ENCODE measurements at regions not wholly inside any gene's neighbourhood (a gene's known extent, or its start where the extent isn't known, plus 50 kb on each side); places are given as distances from the start of the nearest gene placed in this dataset.
"Not testable (repeated sequence)": the region's sequence is repeated elsewhere in the genome, so short reads cannot be mapped to it uniquely, and the experiment has no call there.

DNA sequence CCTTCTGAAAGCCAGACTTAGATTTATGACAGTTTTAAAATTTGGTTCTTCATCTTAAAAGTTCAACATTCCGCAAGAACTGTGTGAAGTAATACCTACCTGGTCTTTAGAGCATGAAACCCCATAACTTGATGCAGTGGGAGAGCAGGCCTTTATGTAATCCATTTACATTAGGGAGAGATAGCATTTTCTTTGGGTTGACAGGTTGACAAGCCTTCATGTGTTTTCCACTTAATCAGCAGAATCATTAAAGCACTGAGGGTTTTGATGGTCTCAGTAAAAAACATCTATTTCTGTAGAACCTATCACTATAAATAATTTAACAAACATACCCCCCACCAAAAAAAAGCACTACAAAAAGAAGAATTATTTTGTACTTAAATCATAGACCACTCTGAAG lies 121.6 kb upstream of the KIF2A start:
- no peak for DNase-seq
- H3K9me3 ChIP-seq (ENCODE audit: control insufficient read depth in 2 of 3, insufficient read depth in 1 of 3, low read length in 3 of 3): no peaks in the 10 kb centered on the region
- no peaks in the 10 kb centered on the region for H3K36me3 ChIP-seq (ENCODE audit: control insufficient read depth in 2 of 3, insufficient read depth in 3 of 3, low read length in 3 of 3)
- no peak overlapping the region for H3K9ac ChIP-seq (ENCODE audit: low read length in 3 of 3)
- FAIRE-seq: no peak
- H3K4me1 ChIP-seq (ENCODE audit: control insufficient read depth in 2 of 3, insufficient read depth in 2 of 3, low read depth in 1 of 3, low read length in 3 of 3): no peaks in the 10 kb centered on the region
- TF ChIP-seq, protein P1, sequence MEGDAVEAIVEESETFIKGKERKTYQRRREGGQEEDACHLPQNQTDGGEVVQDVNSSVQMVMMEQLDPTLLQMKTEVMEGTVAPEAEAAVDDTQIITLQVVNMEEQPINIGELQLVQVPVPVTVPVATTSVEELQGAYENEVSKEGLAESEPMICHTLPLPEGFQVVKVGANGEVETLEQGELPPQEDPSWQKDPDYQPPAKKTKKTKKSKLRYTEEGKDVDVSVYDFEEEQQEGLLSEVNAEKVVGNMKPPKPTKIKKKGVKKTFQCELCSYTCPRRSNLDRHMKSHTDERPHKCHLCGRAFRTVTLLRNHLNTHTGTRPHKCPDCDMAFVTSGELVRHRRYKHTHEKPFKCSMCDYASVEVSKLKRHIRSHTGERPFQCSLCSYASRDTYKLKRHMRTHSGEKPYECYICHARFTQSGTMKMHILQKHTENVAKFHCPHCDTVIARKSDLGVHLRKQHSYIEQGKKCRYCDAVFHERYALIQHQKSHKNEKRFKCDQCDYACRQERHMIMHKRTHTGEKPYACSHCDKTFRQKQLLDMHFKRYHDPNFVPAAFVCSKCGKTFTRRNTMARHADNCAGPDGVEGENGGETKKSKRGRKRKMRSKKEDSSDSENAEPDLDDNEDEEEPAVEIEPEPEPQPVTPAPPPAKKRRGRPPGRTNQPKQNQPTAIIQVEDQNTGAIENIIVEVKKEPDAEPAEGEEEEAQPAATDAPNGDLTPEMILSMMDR (IDR thresholded peaks at IDR 0.05; ENCODE audit: borderline replicate concordance, extremely low read depth, insufficient read depth): no peak
- no peak overlapping the region for H3K27ac ChIP-seq (ENCODE audit: low read depth in 2 of 2, low read length in 2 of 2)
- intact Hi-C loops (cut with DNase I): no loop called here
- H3K4me3 ChIP-seq (ENCODE audit: low read length in 3 of 3): no peak overlapping the region
- no peaks in the 10 kb centered on the region for H3K27me3 ChIP-seq (ENCODE audit: control insufficient read depth, insufficient read depth, low read length)

DNA sequence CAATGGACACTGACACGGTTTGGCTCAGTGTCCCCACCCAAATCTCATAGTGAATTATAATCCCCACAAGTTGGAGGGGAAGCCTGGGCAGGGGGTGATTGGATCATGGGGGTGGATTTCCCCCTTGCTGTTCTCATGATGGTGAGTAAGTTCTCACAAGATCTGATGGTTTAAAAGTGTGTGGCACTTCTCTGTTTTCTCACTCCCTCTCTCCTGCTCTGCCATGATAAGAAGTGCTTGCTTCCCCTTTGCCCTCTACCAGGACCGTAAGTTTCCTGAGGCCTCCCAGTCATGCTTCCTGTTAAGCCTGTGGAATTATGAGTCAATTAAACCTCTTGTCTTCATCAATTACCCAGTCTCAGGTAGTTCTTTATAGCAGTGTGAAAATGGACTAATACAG lies 115.8 kb upstream of the KIF2A start:
- intact Hi-C loops (cut with DNase I): no loop called here
- H3K4me3 ChIP-seq (ENCODE audit: low read length in 3 of 3): no peak overlapping the region
- H3K27ac ChIP-seq (ENCODE audit: low read depth in 2 of 2, low read length in 2 of 2): no peak overlapping the region
- H3K36me3 ChIP-seq (ENCODE audit: control insufficient read depth in 2 of 3, insufficient read depth in 3 of 3, low read length in 3 of 3): no peaks in the 10 kb centered on the region
- H3K4me1 ChIP-seq (ENCODE audit: control insufficient read depth in 2 of 3, insufficient read depth in 2 of 3, low read depth in 1 of 3, low read length in 3 of 3): no peaks in the 10 kb centered on the region
- H3K9me3 ChIP-seq (ENCODE audit: control insufficient read depth in 2 of 3, insufficient read depth in 1 of 3, low read length in 3 of 3): peaks cover 0 to 8% (median 0%) of the 10 kb centered on the region in 3 donors
- H3K9ac ChIP-seq (ENCODE audit: low read length in 3 of 3): no peak overlapping the region
- no peaks in the 10 kb centered on the region for H3K27me3 ChIP-seq (ENCODE audit: control insufficient read depth, insufficient read depth, low read length)
- no peak for FAIRE-seq
- DNase-seq: no peak
- TF ChIP-seq, protein P1 (IDR thresholded peaks at IDR 0.05; ENCODE audit: borderline replicate concordance, extremely low read depth, insufficient read depth): no peak

DNA sequence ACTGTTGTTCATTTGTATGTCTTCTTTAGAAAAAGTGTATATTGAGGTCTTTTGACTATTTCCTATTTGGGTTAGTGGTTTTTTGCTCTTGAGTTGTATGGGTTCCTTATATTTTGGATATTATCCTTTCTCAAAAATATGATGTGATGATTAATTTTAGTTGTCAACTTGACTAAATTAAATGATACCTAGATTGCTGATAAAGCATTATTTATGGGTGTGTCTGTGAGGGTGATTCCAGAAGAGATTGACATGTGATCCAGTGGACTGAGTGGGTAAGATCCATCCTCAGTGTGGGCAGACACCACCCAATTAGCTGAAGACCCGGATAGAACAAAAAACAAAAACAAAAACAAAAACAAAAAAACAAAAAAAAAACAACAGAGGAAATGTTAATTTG lies 115.1 kb upstream of the KIF2A start:
- no peak for DNase-seq
- Histone ChIP-seq H3K9me3 (ENCODE audit: control insufficient read depth in 2 of 3, insufficient read depth in 1 of 3, low read length in 3 of 3) (peaks cover 0 to 8% (median 0%) of the 10 kb centered on the region in 3 donors), H3K36me3 (ENCODE audit: control insufficient read depth in 2 of 3, insufficient read depth in 3 of 3, low read length in 3 of 3) (no peaks in the 10 kb centered on the region), H3K4me3 (ENCODE audit: low read length in 3 of 3) (no peak overlapping the region), H3K27ac (ENCODE audit: low read depth in 2 of 2, low read length in 2 of 2) (no peak overlapping the region), H3K9ac (ENCODE audit: low read length in 3 of 3) (no peak overlapping the region), H3K27me3 (ENCODE audit: control insufficient read depth, insufficient read depth, low read length) (no peaks in the 10 kb centered on the region), H3K4me1 (ENCODE audit: control insufficient read depth in 2 of 3, insufficient read depth in 2 of 3, low read depth in 1 of 3, low read length in 3 of 3) (no peaks in the 10 kb centered on the region)
- intact Hi-C loops (cut with DNase I): no loop called here
- FAIRE-seq: no peak
- TF ChIP-seq, protein P1 (IDR thresholded peaks at IDR 0.05; ENCODE audit: borderline replicate concordance, extremely low read depth, insufficient read depth): no peak

DNA sequence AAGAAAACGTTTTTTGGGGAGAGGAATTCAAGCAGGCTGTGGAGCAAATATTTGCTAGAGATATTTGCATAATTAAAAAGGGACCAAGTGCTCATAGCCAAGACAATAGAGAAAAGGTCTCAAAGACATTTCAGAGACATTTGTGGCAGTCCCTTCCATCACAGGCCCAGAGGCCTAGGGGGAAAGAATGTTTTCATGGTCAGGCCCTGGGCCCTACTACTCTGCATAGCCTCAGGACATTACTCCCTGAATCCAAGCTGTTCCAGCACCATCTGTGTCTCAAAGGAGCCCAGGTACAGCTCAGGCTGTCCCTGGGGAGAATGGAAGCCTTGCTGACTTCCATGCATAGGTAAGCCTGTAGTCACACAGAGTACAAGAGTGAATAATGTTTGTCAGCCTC lies 113.0 kb upstream of the KIF2A start:
- intact Hi-C loops (cut with DNase I): no loop called here
- Histone ChIP-seq H3K4me3 (ENCODE audit: low read length in 3 of 3) (no peak overlapping the region), H3K9me3 (ENCODE audit: control insufficient read depth in 2 of 3, insufficient read depth in 1 of 3, low read length in 3 of 3) (peaks cover 0 to 8% (median 0%) of the 10 kb centered on the region in 3 donors), H3K27me3 (ENCODE audit: control insufficient read depth, insufficient read depth, low read length) (no peaks in the 10 kb centered on the region), H3K27ac (ENCODE audit: low read depth in 2 of 2, low read length in 2 of 2) (no peak overlapping the region), H3K9ac (ENCODE audit: low read length in 3 of 3) (no peak overlapping the region), H3K4me1 (ENCODE audit: control insufficient read depth in 2 of 3, insufficient read depth in 2 of 3, low read depth in 1 of 3, low read length in 3 of 3) (no peaks in the 10 kb centered on the region), H3K36me3 (ENCODE audit: control insufficient read depth in 2 of 3, insufficient read depth in 3 of 3, low read length in 3 of 3) (no peaks in the 10 kb centered on the region)
- TF ChIP-seq, protein P1 (IDR thresholded peaks at IDR 0.05; ENCODE audit: borderline replicate concordance, extremely low read depth, insufficient read depth): no peak
- FAIRE-seq (no peak), DNase-seq (no peak)

DNA sequence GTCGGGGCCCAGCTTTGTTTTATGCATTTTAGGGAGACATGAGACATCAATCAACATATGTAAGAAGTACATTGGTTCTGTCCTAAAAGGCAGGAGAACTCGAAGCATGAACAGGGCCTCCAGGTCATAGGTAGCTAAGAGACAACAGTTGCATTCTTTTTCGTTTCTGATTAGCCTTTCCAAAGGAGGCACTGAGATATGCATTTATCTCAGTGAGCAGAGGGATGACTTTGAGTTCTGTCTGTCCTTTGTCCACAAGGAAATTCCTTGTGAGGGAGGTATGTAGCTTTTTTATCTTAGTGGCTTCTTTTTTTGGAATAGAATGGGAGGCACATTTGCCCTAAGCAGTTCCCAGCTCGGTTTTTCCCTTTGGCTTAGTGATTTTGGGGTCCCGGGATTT lies 109.5 kb upstream of the KIF2A start:
- H3K4me1 ChIP-seq (ENCODE audit: control insufficient read depth in 2 of 3, insufficient read depth in 2 of 3, low read depth in 1 of 3, low read length in 3 of 3); intact Hi-C loops (cut with DNase I); FAIRE-seq: not testable (repeated sequence)

More for the DNA sequence above, 109.5 kb upstream of the KIF2A start:
- H3K9ac ChIP-seq (ENCODE audit: low read length in 3 of 3); H3K27me3 ChIP-seq (ENCODE audit: control insufficient read depth, insufficient read depth, low read length); H3K4me3 ChIP-seq (ENCODE audit: low read length in 3 of 3); H3K36me3 ChIP-seq (ENCODE audit: control insufficient read depth in 2 of 3, insufficient read depth in 3 of 3, low read length in 3 of 3); H3K27ac ChIP-seq (ENCODE audit: low read depth in 2 of 2, low read length in 2 of 2); DNase-seq; H3K9me3 ChIP-seq (ENCODE audit: control insufficient read depth in 2 of 3, insufficient read depth in 1 of 3, low read length in 3 of 3): not testable (repeated sequence)

All from kidney (tissue), 13 donors.